ENCODE measurements at regions not wholly inside any gene's neighbourhood (a gene's known extent, or its start where the extent isn't known, plus 50 kb on each side); places are given as distances from the start of the nearest gene placed in this dataset.

DNA sequence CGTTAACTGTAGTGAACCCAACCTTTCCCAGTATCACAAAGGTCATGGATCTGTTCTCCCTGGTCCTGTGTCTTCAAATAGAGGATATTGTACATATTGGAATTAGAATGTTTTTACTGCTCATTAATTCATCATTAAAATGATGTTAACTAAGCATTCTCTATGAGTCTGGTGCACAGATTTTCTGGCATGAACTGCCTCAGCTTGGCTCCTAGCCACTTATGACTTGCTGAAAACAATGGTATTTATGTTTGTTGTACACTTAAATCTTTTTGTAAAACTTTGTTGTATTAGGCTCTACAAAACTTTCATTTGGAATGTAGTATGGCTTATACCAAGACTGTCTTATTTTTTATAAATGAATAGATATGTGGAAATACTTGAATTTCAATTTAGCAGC lies 329.4 kb downstream of the TFEC start:
- TF ChIP-seq, protein P1, sequence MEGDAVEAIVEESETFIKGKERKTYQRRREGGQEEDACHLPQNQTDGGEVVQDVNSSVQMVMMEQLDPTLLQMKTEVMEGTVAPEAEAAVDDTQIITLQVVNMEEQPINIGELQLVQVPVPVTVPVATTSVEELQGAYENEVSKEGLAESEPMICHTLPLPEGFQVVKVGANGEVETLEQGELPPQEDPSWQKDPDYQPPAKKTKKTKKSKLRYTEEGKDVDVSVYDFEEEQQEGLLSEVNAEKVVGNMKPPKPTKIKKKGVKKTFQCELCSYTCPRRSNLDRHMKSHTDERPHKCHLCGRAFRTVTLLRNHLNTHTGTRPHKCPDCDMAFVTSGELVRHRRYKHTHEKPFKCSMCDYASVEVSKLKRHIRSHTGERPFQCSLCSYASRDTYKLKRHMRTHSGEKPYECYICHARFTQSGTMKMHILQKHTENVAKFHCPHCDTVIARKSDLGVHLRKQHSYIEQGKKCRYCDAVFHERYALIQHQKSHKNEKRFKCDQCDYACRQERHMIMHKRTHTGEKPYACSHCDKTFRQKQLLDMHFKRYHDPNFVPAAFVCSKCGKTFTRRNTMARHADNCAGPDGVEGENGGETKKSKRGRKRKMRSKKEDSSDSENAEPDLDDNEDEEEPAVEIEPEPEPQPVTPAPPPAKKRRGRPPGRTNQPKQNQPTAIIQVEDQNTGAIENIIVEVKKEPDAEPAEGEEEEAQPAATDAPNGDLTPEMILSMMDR (IDR thresholded peaks at IDR 0.05), result no peak
- no peak for TF ChIP-seq EZH2 (IDR thresholded peaks at IDR 0.05; ENCODE audit: borderline replicate concordance, insufficient read depth, low read depth, low read length, poor library complexity, severe bottlenecking)
- H3K27me3 Mint-ChIP-seq, result no peaks in the 10 kb centered on the region
- no peaks in the 10 kb centered on the region for H3K27me3 ChIP-seq (replicated peaks in 1 of 4; ENCODE audit: control extremely low read depth in 1 of 4, control insufficient read depth in 3 of 4, insufficient read depth in 4 of 4, low read length in 3 of 4)

DNA sequence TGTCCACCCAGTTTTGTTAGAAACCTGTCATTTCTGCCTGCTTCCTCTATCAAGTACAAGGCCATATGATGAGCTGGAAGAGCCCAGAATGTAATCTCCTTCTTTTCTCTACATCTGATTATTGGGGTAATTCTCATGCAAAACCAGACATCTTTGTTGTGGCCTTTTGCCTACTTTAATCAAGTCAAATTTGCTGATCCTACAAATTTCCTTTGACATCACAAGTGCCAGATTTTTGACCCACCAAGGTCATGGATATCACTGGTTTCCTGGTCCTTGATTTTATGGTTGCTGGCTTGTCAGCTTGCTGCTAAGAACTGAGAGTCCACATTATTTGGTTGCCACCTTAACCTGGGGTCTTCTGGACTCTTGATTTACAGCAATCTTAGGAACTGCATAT lies 336.1 kb downstream of the TFEC start:
- H3K27me3 Mint-ChIP-seq, result no peaks in the 10 kb centered on the region
- Histone ChIP-seq H3K9ac (ENCODE audit: low read length) (no peak overlapping the region), H3K4me3 (ENCODE audit: control extremely low read depth in 1 of 5, extremely low read depth in 1 of 5, insufficient read depth in 1 of 5, low read depth in 2 of 5, low read length in 4 of 5) (no peak overlapping the region), H4K20me1 (ENCODE audit: control insufficient read depth, insufficient read depth, low read length, poor library complexity, severe bottlenecking) (no peaks in the 10 kb centered on the region), H2AFZ (ENCODE audit: insufficient read depth, low read depth, low read length, poor library complexity, severe bottlenecking) (no peak overlapping the region), H3K4me2 (replicated peaks; ENCODE audit: low read depth, low read length, poor library complexity, severe bottlenecking) (no peak overlapping the region), H3K4me1 (ENCODE audit: control insufficient read depth in 2 of 2, insufficient read depth in 2 of 2, low read length in 2 of 2) (no peaks in the 10 kb centered on the region), H3K79me2 (ENCODE audit: control insufficient read depth, insufficient read depth, low read length) (no peaks in the 10 kb centered on the region), H3K27me3 (replicated peaks in 1 of 4; ENCODE audit: control extremely low read depth in 1 of 4, control insufficient read depth in 3 of 4, insufficient read depth in 4 of 4, low read length in 3 of 4) (no peaks in the 10 kb centered on the region), H3K27ac (ENCODE audit: low read length in 2 of 2) (no peak overlapping the region), H3K9me3 (ENCODE audit: control extremely low read depth in 1 of 3, control insufficient read depth in 2 of 3, insufficient read depth in 1 of 3, low read length in 2 of 3) (no peaks in the 10 kb centered on the region), H3K36me3 (replicated peaks in 1 of 2; ENCODE audit: control extremely low read depth in 1 of 2, control insufficient read depth in 1 of 2, extremely low read depth in 1 of 2, insufficient read depth in 2 of 2, low read length in 1 of 2) (no peaks in the 10 kb centered on the region)
- peaks cover 2% of the 10 kb centered on the region for H3K4me1 Mint-ChIP-seq
- intact Hi-C loops (cut with micrococcal nuclease), result no loop called here
- no peak overlapping the region for H3K27ac Mint-ChIP-seq
- ChIA-PET POLR2A (no interaction called here), CTCF (no interaction called here)
- no peaks in the 10 kb centered on the region for H3K9me3 Mint-ChIP-seq (ENCODE audit: insufficient read depth)
- TF ChIP-seq EZH2 (IDR thresholded peaks at IDR 0.05; ENCODE audit: borderline replicate concordance, insufficient read depth, low read depth, low read length, poor library complexity, severe bottlenecking), result no peak
- TF ChIP-seq, protein P1 (IDR thresholded peaks at IDR 0.05), result no peak
- DNase-seq (no peak), ATAC-seq (ENCODE audit: low read depth) (no peak)
- no peak overlapping the region for H3K4me3 Mint-ChIP-seq

More for the DNA sequence above, 329.4 kb downstream of the TFEC start:
- WGBS (ENCODE audit: insufficient coverage), result no CpG with 5 or more reads among the region's 1 CpG
- no peak for ATAC-seq (ENCODE audit: low read depth)
- ChIA-PET POLR2A (no interaction called here), CTCF (no interaction called here)
- Histone ChIP-seq H3K36me3 (replicated peaks in 1 of 2; ENCODE audit: control extremely low read depth in 1 of 2, control insufficient read depth in 1 of 2, extremely low read depth in 1 of 2, insufficient read depth in 2 of 2, low read length in 1 of 2) (no peaks in the 10 kb centered on the region), H3K4me2 (replicated peaks; ENCODE audit: low read depth, low read length, poor library complexity, severe bottlenecking) (no peak overlapping the region), H3K4me1 (ENCODE audit: control insufficient read depth in 2 of 2, insufficient read depth in 2 of 2, low read length in 2 of 2) (no peaks in the 10 kb centered on the region), H3K9ac (ENCODE audit: low read length) (no peak overlapping the region), H3K9me3 (ENCODE audit: control extremely low read depth in 1 of 3, control insufficient read depth in 2 of 3, insufficient read depth in 1 of 3, low read length in 2 of 3) (no peaks in the 10 kb centered on the region), H2AFZ (ENCODE audit: insufficient read depth, low read depth, low read length, poor library complexity, severe bottlenecking) (no peak overlapping the region), H3K79me2 (ENCODE audit: control insufficient read depth, insufficient read depth, low read length) (no peaks in the 10 kb centered on the region), H3K27ac (ENCODE audit: low read length in 2 of 2) (no peak overlapping the region), H4K20me1 (ENCODE audit: control insufficient read depth, insufficient read depth, low read length, poor library complexity, severe bottlenecking) (no peaks in the 10 kb centered on the region), H3K4me3 (ENCODE audit: control extremely low read depth in 1 of 5, extremely low read depth in 1 of 5, insufficient read depth in 1 of 5, low read depth in 2 of 5, low read length in 4 of 5) (no peak overlapping the region)
- H3K27ac Mint-ChIP-seq, result no peak overlapping the region
- H3K4me3 Mint-ChIP-seq, result no peak overlapping the region
- intact Hi-C loops (cut with micrococcal nuclease), result no loop called here
- DNase-seq, result no peak
- H3K4me1 Mint-ChIP-seq, result no peaks in the 10 kb centered on the region
- H3K9me3 Mint-ChIP-seq (ENCODE audit: insufficient read depth), result no peaks in the 10 kb centered on the region
